ENCODE measurements at regions not wholly inside any gene's neighbourhood (a gene's known extent, or its start where the extent isn't known, plus 50 kb on each side); places are given as distances from the start of the nearest gene placed in this dataset.

GRCh38 chr3:8369638-8370037 lies 132.0 kb upstream of the LMCD1 start:
- H2AFZ ChIP-seq (ENCODE audit: low read depth, low read length): no peak overlapping the region
- H4K20me1 ChIP-seq (ENCODE audit: insufficient read depth): no peaks in the 10 kb centered on the region
- no peak overlapping the region for H3K4me2 ChIP-seq (ENCODE audit: low read length)
- H3K27ac ChIP-seq (ENCODE audit: low read length): no peak overlapping the region
- no peaks in the 10 kb centered on the region for H3K79me2 ChIP-seq (replicated peaks; ENCODE audit: insufficient read depth, low read length)
- no peaks in the 10 kb centered on the region for H3K36me3 ChIP-seq (ENCODE audit: insufficient read depth, low read length)
- H3K9me2 ChIP-seq (ENCODE audit: insufficient read depth, low read length): no peaks in the 10 kb centered on the region
- no peak overlapping the region for H3K9ac ChIP-seq (ENCODE audit: low read length)
- H3K9me3 ChIP-seq (ENCODE audit: low read length): no peaks in the 10 kb centered on the region
- no peak overlapping the region for H3K4me3 ChIP-seq (ENCODE audit: low read length)
- TF ChIP-seq EZH2 (IDR thresholded peaks at IDR 0.05; ENCODE audit: borderline replicate concordance, insufficient read depth, low read length, poor library complexity, severe bottlenecking): no peak
- TF ChIP-seq SMC3 (conservative IDR thresholded peaks at IDR 0.05; ENCODE audit: poor library complexity): no peak
- H3F3A ChIP-seq (ENCODE audit: insufficient read depth, low read length, poor library complexity, severe bottlenecking): no peaks in the 10 kb centered on the region
- H3K27me3 ChIP-seq (ENCODE audit: insufficient read depth, low read depth, low read length): no peaks in the 10 kb centered on the region

GRCh38 chr3:8371085-8371551 lies 130.5 kb upstream of the LMCD1 start:
- Histone ChIP-seq H2AFZ (ENCODE audit: low read depth, low read length) (no peak overlapping the region), H3K9ac (ENCODE audit: low read length) (no peak overlapping the region), H4K20me1 (ENCODE audit: insufficient read depth) (no peaks in the 10 kb centered on the region), H3K36me3 (ENCODE audit: insufficient read depth, low read length) (no peaks in the 10 kb centered on the region), H3K79me2 (replicated peaks; ENCODE audit: insufficient read depth, low read length) (no peaks in the 10 kb centered on the region), H3F3A (ENCODE audit: insufficient read depth, low read length, poor library complexity, severe bottlenecking) (no peaks in the 10 kb centered on the region), H3K27me3 (ENCODE audit: insufficient read depth, low read depth, low read length) (no peaks in the 10 kb centered on the region), H3K9me3 (ENCODE audit: low read length) (no peaks in the 10 kb centered on the region), H3K4me3 (ENCODE audit: low read length) (no peak overlapping the region), H3K9me2 (ENCODE audit: insufficient read depth, low read length) (no peaks in the 10 kb centered on the region), H3K4me2 (ENCODE audit: low read length) (no peak overlapping the region), H3K27ac (ENCODE audit: low read length) (no peak overlapping the region)
- no peak for TF ChIP-seq EP300 (conservative IDR thresholded peaks at IDR 0.05; ENCODE audit: poor library complexity, severe bottlenecking)
- TF ChIP-seq EZH2 (IDR thresholded peaks at IDR 0.05; ENCODE audit: borderline replicate concordance, insufficient read depth, low read length, poor library complexity, severe bottlenecking): no peak
- TF ChIP-seq POLR2AphosphoS5 (IDR thresholded peaks at IDR 0.05): no peak
- TF ChIP-seq REST (IDR thresholded peaks at IDR 0.05; ENCODE audit: borderline replicate concordance): no peak
- no peak for TF ChIP-seq TAF1 (IDR thresholded peaks at IDR 0.05; ENCODE audit: low read depth)
- TF ChIP-seq MXI1 (conservative IDR thresholded peaks at IDR 0.05; ENCODE audit: poor library complexity, severe bottlenecking): no peak
- TF ChIP-seq CTCF (IDR thresholded peaks at IDR 0.05; ENCODE audit: poor library complexity, severe bottlenecking): no peak
- TF ChIP-seq SMC3 (conservative IDR thresholded peaks at IDR 0.05; ENCODE audit: poor library complexity): no peak

- Histone ChIP-seq H3K9ac (ENCODE audit: low read length) (no peak overlapping the region), H4K20me1 (ENCODE audit: insufficient read depth) (no peaks in the 10 kb centered on the region), H3F3A (ENCODE audit: insufficient read depth, low read length, poor library complexity, severe bottlenecking) (no peaks in the 10 kb centered on the region), H2AFZ (ENCODE audit: low read depth, low read length) (no peak overlapping the region), H3K9me2 (ENCODE audit: insufficient read depth, low read length) (no peaks in the 10 kb centered on the region), H3K79me2 (replicated peaks; ENCODE audit: insufficient read depth, low read length) (no peaks in the 10 kb centered on the region), H3K4me3 (ENCODE audit: low read length) (no peak overlapping the region), H3K4me2 (ENCODE audit: low read length) (no peak overlapping the region), H3K36me3 (ENCODE audit: insufficient read depth, low read length) (no peaks in the 10 kb centered on the region), H3K27ac (ENCODE audit: low read length) (no peak overlapping the region), H3K9me3 (ENCODE audit: low read length) (no peaks in the 10 kb centered on the region), H3K27me3 (ENCODE audit: insufficient read depth, low read depth, low read length) (no peaks in the 10 kb centered on the region)
- TF ChIP-seq MXI1 (conservative IDR thresholded peaks at IDR 0.05; ENCODE audit: poor library complexity, severe bottlenecking): no peak
- no peak for TF ChIP-seq EZH2 (IDR thresholded peaks at IDR 0.05; ENCODE audit: borderline replicate concordance, insufficient read depth, low read length, poor library complexity, severe bottlenecking)
- TF ChIP-seq CTCF (IDR thresholded peaks at IDR 0.05; ENCODE audit: poor library complexity, severe bottlenecking): no peak
- no peak for TF ChIP-seq REST (IDR thresholded peaks at IDR 0.05; ENCODE audit: borderline replicate concordance)
- TF ChIP-seq SMC3 (conservative IDR thresholded peaks at IDR 0.05; ENCODE audit: poor library complexity): no peak
- no peak for TF ChIP-seq RAD21 (conservative IDR thresholded peaks at IDR 0.05)
- TF ChIP-seq POLR2AphosphoS5 (IDR thresholded peaks at IDR 0.05): no peak
- no peak for TF ChIP-seq EP300 (conservative IDR thresholded peaks at IDR 0.05; ENCODE audit: poor library complexity, severe bottlenecking)
- TF ChIP-seq TAF1 (IDR thresholded peaks at IDR 0.05; ENCODE audit: low read depth): no peak
Measured at GRCh38 chr3:8371960-8372463, 129.6 kb upstream of the LMCD1 start.
